ENCODE measurements at regions not wholly inside any gene's neighbourhood (a gene's known extent, or its start where the extent isn't known, plus 50 kb on each side); places are given as distances from the start of the nearest gene placed in this dataset.

DNA sequence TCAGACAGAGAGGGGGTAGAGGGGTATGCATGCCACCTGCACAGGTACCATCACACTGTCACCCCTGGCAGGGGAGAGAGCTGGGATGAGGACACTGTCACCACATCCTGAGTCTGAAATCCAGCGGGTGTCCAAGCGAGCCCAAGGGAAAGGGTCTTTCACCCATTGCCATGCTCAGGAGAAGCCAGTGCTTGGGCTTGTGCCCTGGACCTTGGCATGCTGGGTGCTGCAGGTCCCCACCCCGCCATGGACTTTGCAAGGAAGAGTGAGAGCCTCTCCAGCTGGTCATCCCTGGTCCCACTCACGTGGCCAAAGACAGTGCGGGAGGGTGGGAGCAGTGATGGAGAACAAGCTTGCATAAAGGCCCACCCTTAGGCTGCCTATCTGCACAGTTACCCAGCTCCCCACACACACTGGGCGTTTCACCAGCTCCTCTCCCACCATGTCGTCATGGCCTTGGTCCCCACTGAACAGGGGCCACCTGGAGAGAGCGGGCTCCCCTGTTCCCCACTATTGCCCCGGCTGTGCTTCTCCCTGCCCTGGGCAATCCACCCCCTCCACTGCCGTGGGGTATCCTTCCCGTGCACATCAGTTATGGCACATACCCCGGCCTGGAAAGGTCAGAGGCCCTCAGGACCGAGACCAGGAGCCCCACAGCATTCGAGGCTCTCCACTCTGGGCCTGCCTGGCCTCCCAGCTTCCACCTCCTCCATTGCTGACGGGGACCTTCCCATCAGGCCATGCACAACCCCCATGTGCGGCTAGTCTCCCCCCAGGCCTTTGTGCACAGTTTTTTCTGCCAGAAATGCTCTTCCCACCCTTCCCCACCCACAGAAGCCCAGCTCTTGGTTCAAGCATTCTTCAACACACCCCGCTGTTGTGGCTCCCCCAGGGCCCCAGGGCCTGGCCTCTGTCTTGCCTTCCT is 58.6 kb upstream of the BCL11B start:
- Histone ChIP-seq H3K36me3 (ENCODE audit: control insufficient read depth, insufficient read depth, low read length) (no peaks in the 10 kb centered on the region), H3K27me3 (ENCODE audit: control insufficient read depth, insufficient read depth, low read length) (peaks cover 2% of the 10 kb centered on the region), H3K4me3 (ENCODE audit: low read depth, low read length) (no peak overlapping the region)
- DNase-seq (ENCODE audit: low read depth) (no peak), FAIRE-seq (no peak)
- TF ChIP-seq, protein P1, sequence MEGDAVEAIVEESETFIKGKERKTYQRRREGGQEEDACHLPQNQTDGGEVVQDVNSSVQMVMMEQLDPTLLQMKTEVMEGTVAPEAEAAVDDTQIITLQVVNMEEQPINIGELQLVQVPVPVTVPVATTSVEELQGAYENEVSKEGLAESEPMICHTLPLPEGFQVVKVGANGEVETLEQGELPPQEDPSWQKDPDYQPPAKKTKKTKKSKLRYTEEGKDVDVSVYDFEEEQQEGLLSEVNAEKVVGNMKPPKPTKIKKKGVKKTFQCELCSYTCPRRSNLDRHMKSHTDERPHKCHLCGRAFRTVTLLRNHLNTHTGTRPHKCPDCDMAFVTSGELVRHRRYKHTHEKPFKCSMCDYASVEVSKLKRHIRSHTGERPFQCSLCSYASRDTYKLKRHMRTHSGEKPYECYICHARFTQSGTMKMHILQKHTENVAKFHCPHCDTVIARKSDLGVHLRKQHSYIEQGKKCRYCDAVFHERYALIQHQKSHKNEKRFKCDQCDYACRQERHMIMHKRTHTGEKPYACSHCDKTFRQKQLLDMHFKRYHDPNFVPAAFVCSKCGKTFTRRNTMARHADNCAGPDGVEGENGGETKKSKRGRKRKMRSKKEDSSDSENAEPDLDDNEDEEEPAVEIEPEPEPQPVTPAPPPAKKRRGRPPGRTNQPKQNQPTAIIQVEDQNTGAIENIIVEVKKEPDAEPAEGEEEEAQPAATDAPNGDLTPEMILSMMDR (IDR thresholded peaks at IDR 0.05; ENCODE audit: insufficient read depth, low read length, severe bottlenecking), result no peak

DNA sequence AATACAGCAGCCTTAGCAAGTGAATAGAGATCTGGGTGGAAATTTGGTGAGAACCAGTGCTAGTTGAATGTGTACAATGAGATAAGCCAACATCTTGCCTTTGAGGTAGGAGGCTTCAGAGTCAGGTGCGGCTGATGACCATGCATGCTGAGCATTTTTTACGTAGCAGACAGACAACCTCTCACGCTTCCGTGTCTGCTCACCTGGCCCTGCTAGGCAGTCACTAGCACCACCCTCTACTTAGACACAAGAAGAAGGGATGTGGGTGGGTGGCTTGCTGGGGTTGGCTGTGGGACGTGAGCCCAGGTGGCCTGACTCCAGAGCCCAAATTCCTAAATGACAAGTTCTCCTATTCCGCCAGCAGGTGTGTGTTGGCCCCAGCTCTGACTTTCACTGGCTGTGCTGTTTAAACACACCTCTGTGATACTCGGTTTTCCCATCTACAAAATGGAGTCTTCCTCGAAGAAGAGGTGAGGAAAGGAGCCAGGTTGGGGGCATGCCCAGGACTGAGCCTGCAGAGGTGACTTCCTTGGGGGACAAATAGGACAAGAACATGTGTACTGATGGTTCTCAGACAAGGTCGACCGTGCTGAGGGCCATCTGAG is 57.8 kb upstream of the BCL11B start:
- H3K27me3 ChIP-seq (ENCODE audit: control insufficient read depth, insufficient read depth, low read length), result peaks cover 2% of the 10 kb centered on the region
- no peak overlapping the region for H3K4me3 ChIP-seq (ENCODE audit: low read depth, low read length)
- no peak for FAIRE-seq
- H3K36me3 ChIP-seq (ENCODE audit: control insufficient read depth, insufficient read depth, low read length), result no peaks in the 10 kb centered on the region
- peak; percentile 55 for DNase-seq (ENCODE audit: low read depth)
- TF ChIP-seq, protein P1 (IDR thresholded peaks at IDR 0.05; ENCODE audit: insufficient read depth, low read length, severe bottlenecking), result no peak

DNA sequence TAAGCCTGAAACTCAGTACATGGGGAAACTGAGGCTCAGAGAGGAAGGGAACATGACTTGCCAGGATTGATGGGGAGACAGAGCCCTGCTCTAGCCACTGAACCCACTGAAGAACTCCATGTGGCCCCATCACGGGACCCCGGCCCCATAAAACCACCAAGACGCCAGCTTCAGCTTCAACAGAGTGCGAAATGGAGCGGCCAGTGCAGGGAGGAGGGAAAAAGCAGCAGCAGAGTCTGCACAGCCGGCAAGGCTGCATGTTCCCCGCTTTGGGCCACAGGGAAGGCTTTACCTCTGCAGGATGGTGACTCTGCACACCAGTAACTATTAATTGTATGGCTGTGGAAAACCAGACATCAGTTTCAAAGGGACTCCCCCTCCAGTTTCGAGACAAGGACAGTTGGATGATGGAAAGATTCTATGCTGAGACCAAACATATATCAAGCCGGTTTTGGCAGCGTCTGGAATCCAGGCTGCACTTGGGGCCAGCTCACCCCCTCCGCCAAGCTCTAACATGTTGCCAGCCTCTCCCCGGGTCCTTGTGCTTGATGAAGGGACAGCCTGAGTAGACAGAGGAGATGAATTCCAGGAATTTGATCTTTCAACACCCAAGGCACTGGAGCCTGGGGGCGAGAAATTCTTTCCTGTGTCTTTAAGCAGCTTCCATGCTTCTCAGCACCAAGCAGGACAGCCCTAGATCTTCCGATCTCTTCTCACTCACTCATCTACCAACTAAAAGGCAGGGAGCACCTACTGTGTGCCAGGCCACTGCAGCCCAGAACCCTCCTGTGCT is 55.7 kb upstream of the BCL11B start:
- Histone ChIP-seq H3K4me3 (ENCODE audit: low read depth, low read length) (no peak overlapping the region), H3K36me3 (ENCODE audit: control insufficient read depth, insufficient read depth, low read length) (no peaks in the 10 kb centered on the region), H3K27me3 (ENCODE audit: control insufficient read depth, insufficient read depth, low read length) (no peaks in the 10 kb centered on the region)
- DNase-seq (ENCODE audit: low read depth) (peak; percentile 82), FAIRE-seq (peak; percentile 81)
- TF ChIP-seq, protein P1 (IDR thresholded peaks at IDR 0.05; ENCODE audit: insufficient read depth, low read length, severe bottlenecking), result no peak

DNA sequence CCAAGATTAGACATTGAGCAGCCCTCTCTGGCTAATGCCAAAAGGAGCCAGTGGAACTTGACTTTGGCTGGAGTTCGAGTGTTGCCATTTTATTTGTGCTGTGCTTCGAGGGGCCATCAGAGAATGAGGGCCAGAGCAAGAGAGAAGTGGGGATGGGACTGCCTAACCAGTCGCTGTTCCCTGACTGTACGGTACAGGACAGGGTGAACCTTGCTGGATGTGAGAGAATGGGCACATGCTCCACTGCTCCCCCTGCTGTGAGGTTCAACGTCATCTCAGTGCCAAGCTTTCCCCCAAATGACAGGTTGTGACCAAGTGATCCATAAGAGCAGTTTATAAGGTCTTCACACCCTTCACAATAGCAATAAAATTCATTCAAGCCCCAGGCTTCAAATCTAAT is 55.1 kb upstream of the BCL11B start:
- DNase-seq (ENCODE audit: low read depth) (no peak), FAIRE-seq (no peak)
- H3K4me3 ChIP-seq (ENCODE audit: low read depth, low read length), result no peak overlapping the region
- no peaks in the 10 kb centered on the region for H3K36me3 ChIP-seq (ENCODE audit: control insufficient read depth, insufficient read depth, low read length)
- H3K27me3 ChIP-seq (ENCODE audit: control insufficient read depth, insufficient read depth, low read length), result no peaks in the 10 kb centered on the region
- TF ChIP-seq, protein P1 (IDR thresholded peaks at IDR 0.05; ENCODE audit: insufficient read depth, low read length, severe bottlenecking), result peak; percentile 25

DNA sequence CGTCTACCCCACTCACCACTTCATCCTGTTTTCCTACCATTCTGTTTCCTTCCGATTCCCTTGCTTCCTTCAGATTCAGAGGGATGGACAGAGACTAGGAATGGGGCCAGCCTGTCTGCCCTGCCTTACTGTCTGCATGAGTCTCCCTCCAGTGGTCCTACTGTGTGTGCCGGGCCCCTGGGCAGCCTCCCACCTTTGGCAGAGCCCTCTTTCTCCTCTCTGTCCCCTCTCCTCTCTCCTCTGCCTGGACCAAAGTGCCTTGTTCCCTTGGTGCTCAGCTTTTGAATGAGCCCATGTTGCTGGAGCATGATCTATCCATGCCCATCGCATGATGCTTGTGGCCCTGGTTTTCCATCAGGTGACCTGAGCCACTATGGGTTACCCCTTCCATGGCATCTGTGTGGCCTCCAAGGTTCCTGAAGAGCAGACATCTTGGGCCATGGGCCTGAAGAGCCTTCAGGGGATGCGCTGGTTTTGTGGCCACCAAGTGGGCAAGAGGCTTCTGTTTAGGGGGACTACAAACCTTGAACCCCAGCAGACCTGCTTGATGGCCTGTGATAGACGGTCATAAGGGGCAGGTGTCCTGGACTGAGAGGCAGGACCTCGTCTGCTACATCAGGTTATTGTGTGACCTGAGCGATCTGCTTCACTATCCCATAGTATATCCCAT is 54.2 kb upstream of the BCL11B start:
- Histone ChIP-seq H3K27me3 (ENCODE audit: control insufficient read depth, insufficient read depth, low read length) (no peaks in the 10 kb centered on the region), H3K4me3 (ENCODE audit: low read depth, low read length) (no peak overlapping the region), H3K36me3 (ENCODE audit: control insufficient read depth, insufficient read depth, low read length) (no peaks in the 10 kb centered on the region)
- FAIRE-seq (no peak), DNase-seq (ENCODE audit: low read depth) (no peak)
- TF ChIP-seq, protein P1 (IDR thresholded peaks at IDR 0.05; ENCODE audit: insufficient read depth, low read length, severe bottlenecking), result no peak
